Mesothelial cell of epicardium (in vitro differentiated cells): ENCODE measurements at regions not wholly inside any gene's neighbourhood (a gene's known extent, or its start where the extent isn't known, plus 50 kb on each side); places are given as distances from the start of the nearest gene placed in this dataset.

Source experiments
- DNase-seq, 2 experiments: peaks; one replicate each; pipeline ENCODE4 v3.0.0; 2021; ENCODE audit warnings: low spot score in 2 of 2; ENCODE audit not compliant: unreplicated experiment in 2 of 2
- H3K27ac Mint-ChIP-seq: 2 replicates; pipeline ENCODE4 v1.8.0; 2021; ENCODE audit warnings: mixed read lengths
- H3K27me3 Mint-ChIP-seq: 2 replicates; pipeline ENCODE4 v1.8.0; 2021; ENCODE audit warnings: low read depth, mixed read lengths
- H3K36me3 Mint-ChIP-seq: 2 replicates; pipeline ENCODE4 v1.8.0; 2021; ENCODE audit warnings: mixed read lengths
- H3K4me1 Mint-ChIP-seq: 2 replicates; pipeline ENCODE4 v1.8.0; 2021; ENCODE audit warnings: mixed read lengths
- H3K4me3 Mint-ChIP-seq: 2 replicates; pipeline ENCODE4 v1.8.0; 2021; ENCODE audit warnings: mild to moderate bottlenecking, moderate library complexity, mixed read lengths
- H3K9me3 Mint-ChIP-seq: 2 replicates; pipeline ENCODE4 v1.8.0; 2021; ENCODE audit warnings: mixed read lengths
- CTCF ChIP-seq: fragments of 200-600 bp; sonication (generic); IDR thresholded peaks from one replicate; pipeline ENCODE4 v1.5.0; 2021; ENCODE audit warnings: antibody characterized with exemption; ENCODE audit not compliant: unreplicated experiment

DNA sequence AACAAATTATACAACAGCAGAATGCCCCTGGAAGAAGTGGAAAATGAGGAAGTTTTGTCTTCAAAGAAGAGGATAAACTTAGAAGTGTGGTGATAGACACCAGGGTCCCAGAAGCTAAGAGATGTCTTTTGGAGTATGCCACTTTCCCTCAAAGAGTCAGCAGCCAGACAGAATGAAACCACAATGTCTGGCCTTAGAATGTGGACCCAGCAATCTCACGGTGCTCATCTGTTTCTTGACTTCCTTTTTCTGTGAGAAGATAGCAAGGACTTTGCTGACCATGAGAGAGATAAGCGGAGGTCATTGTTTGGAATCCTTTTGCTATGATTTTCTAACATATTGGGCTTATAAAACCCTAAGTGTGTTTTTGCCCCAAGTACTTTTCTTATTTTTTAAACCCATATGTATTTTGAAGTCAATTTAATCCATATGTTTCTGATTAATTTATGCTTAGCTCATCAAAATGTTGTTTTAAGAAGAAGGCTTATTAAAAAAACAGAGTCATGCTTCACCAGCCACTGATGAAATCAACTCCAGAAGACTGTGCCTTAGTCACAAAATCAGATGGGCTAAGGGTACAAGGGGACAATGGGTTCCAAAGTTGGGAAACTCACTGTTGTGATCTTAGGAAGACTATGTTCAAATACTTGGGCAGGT lies 451.2 kb upstream of the JAG1 start:
- Mint-ChIP-seq H3K9me3 (peaks cover 4% of the 10 kb centered on the region), H3K36me3 (no peaks in the 10 kb centered on the region), H3K27me3 (no peaks in the 10 kb centered on the region), H3K4me1 (peaks cover 6% of the 10 kb centered on the region), H3K27ac (no peak overlapping the region), H3K4me3 (no peak overlapping the region)
- no peak for TF ChIP-seq CTCF
- DNase-seq = no peak

DNA sequence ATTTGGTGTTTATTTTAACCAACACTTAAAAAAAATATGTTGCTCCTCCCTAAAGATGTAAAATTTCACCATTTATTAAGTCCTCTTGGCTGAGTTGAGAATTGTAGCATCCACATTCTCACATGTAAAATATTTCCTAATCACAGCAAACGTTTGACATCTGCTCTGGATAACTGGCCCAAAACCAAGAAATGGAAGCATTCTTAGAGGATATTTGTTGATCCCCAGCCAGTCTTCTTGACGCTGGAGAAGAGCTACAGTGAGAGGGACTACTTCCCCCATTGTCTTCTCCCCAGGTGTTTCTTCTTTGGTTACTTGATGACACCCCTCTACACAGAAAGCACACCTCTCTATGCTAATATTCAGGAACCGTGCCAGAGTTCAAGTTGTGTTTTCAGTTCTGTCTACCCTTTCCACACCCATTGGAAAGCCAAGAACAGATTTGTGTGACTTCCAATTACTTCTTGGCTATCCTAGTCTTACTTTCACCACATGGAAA lies 454.5 kb upstream of the JAG1 start:
- Mint-ChIP-seq H3K27ac (no peak overlapping the region), H3K4me3 (no peak overlapping the region), H3K27me3 (no peaks in the 10 kb centered on the region), H3K4me1 (peaks cover 6% of the 10 kb centered on the region), H3K36me3 (no peaks in the 10 kb centered on the region), H3K9me3 (peaks cover 4% of the 10 kb centered on the region)
- DNase-seq = no peak
- no peak for TF ChIP-seq CTCF

DNA sequence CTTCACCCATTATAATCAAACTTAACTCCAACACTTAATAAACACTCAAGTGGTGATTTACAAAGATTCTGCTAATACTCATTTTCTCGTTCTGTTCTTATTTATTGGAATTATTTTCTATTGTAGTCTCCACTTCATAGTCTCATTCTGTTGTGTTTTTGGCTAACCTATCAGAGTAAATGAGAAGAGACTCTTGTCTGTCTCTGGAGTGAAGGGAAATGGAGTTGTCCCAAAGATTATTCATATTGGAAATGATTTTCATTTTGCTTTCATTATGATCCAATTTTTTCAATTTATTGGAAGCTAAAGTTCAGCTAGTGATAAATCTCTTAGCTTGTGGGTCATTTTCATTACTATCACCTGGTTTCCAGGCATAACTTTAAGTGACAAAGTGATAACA lies 454.9 kb upstream of the JAG1 start:
- DNase-seq = no peak
- peaks cover 6% of the 10 kb centered on the region for H3K4me1 Mint-ChIP-seq

DNA sequence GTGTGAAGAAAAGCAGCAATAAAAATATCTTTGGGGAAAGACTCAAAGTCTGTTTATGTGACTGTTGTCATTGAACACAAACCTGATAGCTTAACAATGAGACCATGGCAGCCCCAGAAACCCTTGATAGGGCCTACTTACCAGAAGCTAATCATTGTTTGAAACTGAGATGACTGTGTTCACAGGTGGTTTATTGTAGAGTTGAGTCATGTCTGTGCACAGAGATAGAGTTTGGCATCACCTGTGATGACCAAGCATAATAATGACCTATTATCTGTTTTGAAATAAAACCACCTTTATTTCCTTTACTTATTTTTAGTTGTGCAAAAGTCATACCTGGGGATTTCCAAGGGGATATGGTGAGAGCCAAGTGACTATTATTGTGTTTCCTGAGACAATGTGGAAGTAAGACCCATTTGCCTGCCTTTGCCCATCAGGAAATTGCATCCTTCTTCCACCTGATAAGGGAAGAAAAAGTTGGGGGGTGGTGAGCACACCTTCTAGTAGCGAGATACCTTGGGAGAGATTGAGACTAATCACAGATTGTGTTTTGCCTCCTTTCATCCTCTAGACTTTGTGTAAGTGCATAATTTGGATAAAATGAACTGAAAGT lies 456.9 kb upstream of the JAG1 start:
- no peaks in the 10 kb centered on the region for H3K4me1 Mint-ChIP-seq
- no peak for TF ChIP-seq CTCF
- no peaks in the 10 kb centered on the region for H3K9me3 Mint-ChIP-seq
- no peaks in the 10 kb centered on the region for H3K36me3 Mint-ChIP-seq
- H3K4me3 Mint-ChIP-seq = no peak overlapping the region
- no peak overlapping the region for H3K27ac Mint-ChIP-seq
- peaks cover 2% of the 10 kb centered on the region for H3K27me3 Mint-ChIP-seq
- no peak for DNase-seq

More for the DNA sequence above, 454.9 kb upstream of the JAG1 start:
- Mint-ChIP-seq H3K27me3 (peaks cover under 1% of the 10 kb centered on the region), H3K27ac (no peak overlapping the region), H3K36me3 (no peaks in the 10 kb centered on the region), H3K4me3 (no peak overlapping the region), H3K9me3 (no peaks in the 10 kb centered on the region)
- TF ChIP-seq CTCF = no peak

DNA sequence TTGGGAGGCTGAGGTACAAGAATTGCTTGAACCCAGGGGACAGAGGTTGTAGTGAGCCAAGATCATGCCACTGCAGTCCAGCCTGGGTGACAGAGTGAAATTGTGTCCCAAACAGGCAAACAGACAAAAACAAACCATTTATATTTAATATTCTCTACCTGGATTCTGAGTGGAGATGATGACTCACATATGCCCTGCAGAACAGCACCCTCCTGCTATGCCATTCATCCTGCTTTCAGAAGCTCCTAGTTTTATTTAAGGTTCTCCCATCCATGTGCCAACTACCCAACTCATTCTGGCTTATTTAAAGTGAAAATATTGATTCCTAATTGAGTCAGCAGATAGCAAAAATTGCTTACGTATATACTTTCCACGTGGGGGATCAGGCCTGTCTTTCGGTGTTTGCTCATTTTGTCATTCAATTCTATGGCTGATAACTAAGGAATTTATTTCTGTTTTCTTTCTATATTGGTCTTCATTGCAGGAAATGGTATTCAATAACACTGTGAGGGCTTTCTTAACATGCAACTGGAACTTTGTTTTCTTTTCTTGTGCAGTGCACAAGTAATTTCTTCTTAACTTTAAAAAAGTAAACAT lies 459.1 kb upstream of the JAG1 start:
- Mint-ChIP-seq H3K27ac (no peak overlapping the region), H3K4me3 (no peak overlapping the region), H3K27me3 (peaks cover 2% of the 10 kb centered on the region), H3K9me3 (no peaks in the 10 kb centered on the region), H3K36me3 (no peaks in the 10 kb centered on the region), H3K4me1 (no peaks in the 10 kb centered on the region)
- no peak for TF ChIP-seq CTCF
- DNase-seq = no peak
